Epithelial cell of prostate (primary cell): ENCODE measurements at regions not wholly inside any gene's neighbourhood (a gene's known extent, or its start where the extent isn't known, plus 50 kb on each side); places are given as distances from the start of the nearest gene placed in this dataset.

Experiments
- DNase-seq: peaks from one replicate; pipeline ENCODE4 v3.0.0-alpha.2; 2011; ENCODE audit warnings: low read depth, low spot score
- H3K27ac ChIP-seq: fragments of 450-650 bp; 2 replicates; pipeline ENCODE4 v1.5.1; 2017; ENCODE audit warnings: mild to moderate bottlenecking

DNA sequence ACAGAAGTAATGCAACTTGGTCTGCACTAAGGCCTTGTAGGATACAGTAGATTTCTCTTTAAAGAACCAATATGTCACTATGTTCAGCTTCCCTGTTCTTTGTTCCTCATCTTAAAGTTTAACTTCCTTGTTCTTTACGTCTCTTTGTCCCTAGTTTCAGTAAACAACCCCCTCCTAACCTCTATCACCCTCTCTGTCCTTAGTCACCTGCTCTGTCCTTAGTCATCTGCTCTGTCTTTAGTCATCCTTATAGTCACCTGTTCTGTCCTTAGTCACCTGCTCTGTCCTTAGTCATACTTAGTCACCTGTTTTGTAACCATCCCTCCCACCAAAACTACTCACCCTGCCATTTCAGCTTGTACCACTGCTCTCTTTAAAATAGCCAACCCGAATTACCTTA, 144.6 kb upstream of the TMEM106B start:
- peak; percentile 91 for DNase-seq
- peak overlapping the region; percentile 94 for H3K27ac ChIP-seq

DNA sequence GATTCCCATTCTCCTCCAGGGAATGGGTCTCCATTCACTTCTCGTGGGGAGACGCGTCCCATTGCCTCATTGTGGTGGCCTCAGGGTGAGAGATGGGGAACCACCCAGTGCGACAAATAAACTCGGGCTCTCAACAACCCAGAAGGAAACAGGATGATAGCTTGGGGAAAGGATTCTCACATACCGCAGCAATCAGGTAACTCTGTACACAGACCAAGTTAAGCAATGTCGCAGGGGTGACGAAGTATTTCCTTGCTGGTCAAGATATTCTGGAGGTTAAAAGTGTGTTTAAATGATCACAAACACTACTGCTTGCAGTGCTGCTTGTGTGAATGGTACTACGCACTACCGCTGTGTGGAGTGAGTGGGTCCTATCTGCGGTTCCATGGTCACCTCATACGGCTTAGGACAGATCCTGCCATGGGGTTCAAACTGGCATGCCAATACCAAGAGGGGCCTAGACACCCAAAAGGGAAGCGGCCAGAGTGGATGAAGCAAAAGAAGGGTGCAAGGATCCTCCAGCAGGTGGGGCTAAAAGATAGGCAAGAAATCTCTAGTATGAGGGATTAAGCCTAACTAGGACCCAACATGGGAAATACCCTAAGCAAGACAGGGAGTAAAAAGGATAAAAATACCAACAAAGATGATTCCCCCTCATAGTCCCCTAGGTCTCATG, 143.8 kb upstream of the TMEM106B start:
- DNase-seq, result no peak
- peak overlapping the region; percentile 94 for H3K27ac ChIP-seq

DNA sequence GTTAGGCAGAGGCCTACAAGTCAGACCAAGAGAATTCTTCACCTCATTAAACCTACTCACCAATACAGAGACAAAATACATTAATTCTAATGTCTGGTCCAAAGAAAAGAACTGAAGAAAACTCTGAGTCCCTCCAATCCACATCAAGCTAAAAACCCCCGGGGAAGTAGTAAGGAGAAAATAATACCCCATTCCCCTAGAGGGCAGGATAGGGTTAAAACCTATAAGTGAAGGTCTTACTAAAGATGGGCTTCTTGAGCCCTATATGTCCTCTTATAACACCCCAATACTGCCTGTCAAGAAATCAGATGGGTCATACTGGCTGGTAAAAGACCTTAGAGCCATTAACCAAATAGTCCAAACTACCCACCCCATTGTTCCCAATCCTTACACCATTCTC, 141.3 kb upstream of the TMEM106B start:
- no peak for DNase-seq
- no peak overlapping the region for H3K27ac ChIP-seq

DNA sequence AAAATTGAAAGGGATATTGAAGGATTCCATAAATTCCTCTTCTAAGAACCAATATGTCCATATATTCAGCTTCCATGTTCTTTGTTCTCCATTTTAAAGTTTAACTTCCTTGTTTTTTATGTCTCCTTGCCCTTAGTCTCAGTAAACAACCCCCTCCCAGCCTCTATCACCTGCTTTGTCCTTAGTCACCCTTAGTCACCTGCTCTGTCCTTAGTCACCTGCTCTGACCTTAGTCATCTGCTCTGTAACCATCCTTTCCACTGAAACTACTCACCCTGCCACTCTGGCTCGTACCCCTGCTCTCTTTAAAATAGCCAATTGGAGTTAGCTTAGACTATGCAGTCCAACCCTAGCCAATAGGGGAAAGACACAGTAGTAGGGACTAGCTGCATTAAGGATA, 136.2 kb upstream of the TMEM106B start:
- DNase-seq, result no peak
- peak overlapping the region; percentile 51 for H3K27ac ChIP-seq

DNA sequence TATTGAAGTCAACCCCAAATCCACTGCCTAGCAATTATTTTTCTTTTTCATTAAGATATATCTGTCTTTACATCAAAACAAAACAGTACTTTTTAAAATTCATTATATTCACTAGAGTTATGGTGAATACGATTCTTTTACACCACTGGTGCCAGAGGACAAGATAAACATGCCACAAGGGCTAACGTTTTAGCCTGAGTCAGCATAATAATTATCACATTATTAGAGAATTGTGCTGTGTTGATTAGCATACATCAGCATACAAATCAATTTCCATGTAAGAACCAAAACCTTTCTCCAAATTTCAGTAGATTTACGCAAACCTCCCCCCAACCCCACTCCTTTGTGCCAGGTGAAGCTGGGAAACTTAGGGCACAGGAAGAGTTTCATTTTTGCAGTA, 131.1 kb upstream of the TMEM106B start:
- DNase-seq, result no peak
- H3K27ac ChIP-seq, result no peak overlapping the region

DNA sequence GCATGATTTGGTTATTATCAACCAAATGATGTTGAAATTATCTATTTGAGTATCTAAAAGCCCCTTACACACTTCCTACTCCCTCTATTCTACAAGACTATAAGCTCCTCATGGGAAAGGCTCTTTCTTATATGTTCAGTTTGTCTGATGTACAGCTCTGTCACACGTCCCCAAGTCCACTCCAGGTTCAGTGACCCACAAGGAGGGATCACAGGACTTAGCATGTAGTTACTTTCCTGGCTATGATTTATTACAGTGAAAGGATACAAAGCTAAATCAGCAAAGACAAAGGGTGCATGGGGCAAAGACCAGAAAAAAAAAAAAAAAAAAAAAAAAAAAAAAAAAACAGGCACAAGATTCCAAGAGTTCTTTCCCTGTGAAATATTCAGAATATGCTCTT, 125.6 kb upstream of the TMEM106B start:
- no peak overlapping the region for H3K27ac ChIP-seq
- DNase-seq, result no peak

DNA sequence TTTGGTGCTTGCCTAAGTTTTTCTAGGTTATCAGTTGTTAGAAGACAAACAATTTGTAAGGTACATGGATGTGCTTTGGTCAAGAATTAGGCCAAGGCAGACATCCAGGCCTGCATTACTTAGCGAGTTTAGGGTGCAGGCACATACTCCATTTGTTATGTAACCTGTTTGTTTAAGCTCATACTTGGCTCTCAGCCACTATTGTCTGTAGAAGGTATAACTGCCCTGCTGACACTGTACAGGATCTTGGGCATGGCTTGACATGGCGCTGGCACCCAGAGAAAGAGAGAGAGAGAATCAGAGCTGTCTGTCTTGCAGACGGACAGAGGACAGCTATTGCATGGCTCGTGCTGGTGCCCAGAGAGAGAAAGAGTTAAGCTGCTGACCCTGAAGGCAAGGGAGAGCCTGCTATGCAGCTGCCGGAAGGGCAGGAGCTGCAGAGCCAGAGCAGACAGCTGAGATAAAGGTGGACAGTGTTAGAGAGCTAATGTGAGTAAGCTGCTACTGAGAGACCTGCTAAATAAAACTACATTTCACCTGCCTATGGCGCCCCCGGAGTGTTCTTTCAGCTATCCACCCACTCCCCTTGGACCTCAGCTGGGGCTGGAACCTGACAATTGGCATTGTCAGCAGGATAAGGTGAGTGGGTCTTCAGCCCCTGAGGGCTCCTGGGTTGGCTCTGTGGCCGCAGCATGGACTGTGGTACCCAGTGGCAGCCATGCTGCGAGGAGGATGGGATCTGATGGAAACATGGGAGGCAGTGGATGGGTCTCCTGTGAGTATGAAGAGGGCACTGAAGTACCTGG, 120.9 kb upstream of the TMEM106B start:
- H3K27ac ChIP-seq, result no peak overlapping the region
- DNase-seq, result no peak

DNA sequence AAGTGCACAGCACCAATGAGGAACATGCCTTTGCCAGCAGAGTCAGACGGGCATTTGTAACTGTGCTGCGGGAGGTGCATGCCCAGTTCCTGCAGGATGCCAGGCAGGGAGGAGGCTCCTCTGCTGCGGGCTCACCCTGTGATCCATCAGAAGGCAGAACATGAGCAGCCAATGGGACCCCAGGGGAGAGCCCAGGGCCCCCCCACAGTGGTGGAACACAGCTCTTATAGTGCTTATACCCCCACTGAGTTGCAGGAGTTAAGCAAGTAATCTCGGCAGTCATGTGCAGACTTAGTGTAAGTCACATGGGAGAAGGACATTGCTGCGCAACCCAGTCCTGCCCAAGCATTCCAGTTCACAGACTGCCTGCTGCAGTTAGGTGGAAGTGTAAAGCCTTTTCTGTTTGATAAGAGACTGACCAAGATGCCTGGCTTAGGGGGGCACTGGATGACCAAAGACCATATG, 120.3 kb upstream of the TMEM106B start:
- DNase-seq, result no peak
- H3K27ac ChIP-seq, result no peak overlapping the region

DNA sequence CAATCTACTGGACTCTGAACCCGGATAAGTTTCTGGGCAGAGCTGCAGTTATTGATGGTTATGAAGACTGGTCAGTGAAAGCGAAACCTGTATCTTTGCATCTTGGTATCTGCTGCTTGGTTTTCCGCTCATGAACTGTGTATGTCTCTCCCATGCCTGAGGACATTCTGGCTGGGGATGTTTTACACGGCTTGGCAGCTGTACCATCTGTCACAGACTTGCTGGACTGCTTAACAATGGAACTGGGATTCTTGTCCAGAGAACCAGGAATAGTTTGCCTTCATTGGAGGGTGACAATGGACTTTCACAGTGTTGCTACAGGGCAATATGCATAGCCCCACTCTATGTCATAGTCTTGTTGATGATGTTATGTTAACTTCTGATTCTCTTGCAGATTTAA, 119.9 kb upstream of the TMEM106B start:
- DNase-seq, result no peak
- no peak overlapping the region for H3K27ac ChIP-seq

DNA sequence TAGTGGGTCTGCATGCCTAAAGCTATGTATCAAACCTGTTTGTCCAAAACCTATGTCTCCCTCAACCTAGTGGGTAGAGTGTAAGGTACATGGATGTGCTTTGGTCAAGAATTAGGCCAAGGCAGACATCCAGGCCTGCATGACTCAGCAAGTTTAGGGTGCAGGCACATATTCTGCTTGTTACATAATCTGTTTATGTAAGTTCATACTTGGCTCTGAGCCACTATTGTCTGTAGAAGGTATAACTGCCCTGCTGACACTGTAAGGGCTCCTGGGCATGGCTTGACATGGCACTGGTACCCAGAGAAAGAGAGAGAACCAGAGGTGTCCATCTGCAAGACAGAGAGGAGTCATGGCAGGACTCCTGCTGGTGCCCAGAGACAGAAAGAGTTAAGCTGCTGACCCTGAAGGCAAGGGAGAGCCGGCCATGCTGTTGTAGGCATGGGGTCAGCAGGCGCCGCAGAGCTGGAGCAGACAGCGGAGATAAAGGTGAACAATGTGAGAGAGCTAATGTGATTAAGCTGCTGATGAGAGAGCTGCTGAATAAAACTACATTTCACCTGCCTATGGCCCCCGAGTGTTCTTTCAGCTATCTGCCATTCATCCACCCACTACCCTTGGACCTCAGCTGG, 118.5 kb upstream of the TMEM106B start:
- no peak overlapping the region for H3K27ac ChIP-seq
- DNase-seq, result no peak

DNA sequence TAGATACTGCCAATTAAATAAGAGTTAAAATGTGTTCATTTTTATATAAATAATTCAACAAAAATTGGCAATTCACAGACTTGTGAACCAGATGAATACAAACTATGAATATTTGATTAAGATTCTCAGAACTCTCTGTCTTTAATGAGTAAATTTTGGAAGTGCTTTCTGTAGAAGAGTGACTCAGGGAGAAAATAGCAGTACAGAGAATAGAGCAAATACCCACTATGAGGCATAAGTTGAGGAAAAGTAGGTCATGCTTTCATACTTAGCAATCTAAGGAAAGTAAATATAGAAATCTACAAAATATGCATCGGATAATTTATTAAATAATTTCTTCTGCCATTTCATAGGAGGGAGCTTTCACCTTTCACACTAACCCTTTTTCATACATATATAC, 117.7 kb upstream of the TMEM106B start:
- no peak overlapping the region for H3K27ac ChIP-seq
- no peak for DNase-seq

DNA sequence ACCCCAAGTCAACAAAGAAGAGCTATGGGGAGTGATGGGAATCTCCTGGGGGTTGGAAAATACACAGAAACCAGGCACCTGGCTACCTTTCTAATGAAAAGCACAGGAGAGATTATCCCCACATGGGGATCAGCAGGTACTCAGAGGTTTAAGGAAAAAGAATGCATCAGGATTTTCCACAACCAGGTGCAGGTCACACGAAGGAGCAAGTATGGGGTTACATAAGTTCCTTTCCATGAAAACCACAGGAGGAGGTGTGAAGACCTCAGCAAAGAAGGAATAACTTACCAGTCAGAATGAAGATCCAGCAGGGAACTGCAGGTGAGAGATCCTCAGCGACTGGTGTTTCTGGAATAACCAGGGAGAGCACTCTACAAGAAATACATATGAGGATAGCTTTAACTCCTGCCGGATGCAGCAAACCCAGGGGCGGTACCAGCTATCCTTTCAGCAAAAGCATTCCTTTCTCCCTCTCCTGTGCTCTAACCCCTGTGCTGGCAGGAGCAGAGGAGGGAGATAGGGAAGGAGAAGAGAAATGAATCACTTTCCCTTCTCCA, 116.7 kb upstream of the TMEM106B start:
- no peak for DNase-seq
- no peak overlapping the region for H3K27ac ChIP-seq

DNA sequence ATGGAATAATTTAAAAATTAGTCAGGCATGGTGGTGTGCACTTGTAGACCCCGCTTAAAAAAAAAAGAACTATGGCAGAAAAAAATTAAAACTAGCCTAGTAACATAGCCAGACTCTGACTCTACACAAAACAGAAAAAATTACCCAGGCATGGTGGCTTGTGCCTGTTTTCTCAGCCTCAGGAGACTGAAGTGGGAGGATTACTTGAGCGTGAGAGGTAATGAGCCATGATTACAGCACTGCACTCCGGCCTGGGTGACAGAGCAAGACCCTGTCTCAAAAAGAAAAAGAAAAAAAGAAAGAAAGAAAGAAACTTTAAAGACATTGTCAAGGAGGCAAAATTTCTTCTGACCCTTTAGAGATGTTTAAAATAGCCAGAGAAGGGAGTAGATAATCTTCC, 109.0 kb upstream of the TMEM106B start:
- DNase-seq, result no peak
- no peak overlapping the region for H3K27ac ChIP-seq

DNA sequence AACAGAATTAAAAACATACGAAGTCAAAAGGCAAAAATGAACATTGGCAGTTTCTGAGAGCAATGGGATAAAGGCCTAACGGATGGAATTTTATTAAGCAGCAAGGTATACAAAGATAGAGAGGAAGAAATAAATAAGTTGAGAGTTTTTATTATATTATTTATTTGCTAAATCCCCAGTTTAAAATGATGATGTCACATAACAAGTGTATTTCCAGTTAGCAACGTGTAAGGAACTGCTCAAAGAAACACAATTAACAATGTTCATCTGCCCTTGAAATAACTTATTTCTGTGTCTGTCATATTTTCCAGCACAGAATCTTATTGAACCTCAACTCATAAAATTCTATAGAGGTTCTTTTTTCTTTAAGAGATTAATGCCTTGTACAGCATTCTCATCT, 108.6 kb upstream of the TMEM106B start:
- H3K27ac ChIP-seq, result no peak overlapping the region
- DNase-seq, result no peak

DNA sequence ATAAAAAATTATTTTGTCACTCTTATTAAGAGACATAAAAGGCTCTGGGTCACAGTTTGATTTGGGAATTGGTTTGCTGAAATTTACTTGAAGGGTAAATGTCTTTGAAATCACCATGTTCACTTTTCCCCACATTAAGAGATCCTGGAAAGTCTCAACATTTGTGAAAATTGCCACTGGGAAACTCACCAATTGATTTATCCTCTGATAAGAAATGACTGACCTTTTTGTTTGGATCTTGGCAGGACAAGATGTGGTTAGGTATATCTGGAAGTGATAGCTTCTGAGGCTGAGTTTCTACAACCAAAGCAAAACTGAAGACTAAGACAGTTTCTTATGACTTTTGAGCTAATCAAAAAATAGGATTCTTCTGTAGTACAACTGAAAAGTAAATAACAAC, 107.1 kb upstream of the TMEM106B start:
- DNase-seq, result no peak
- H3K27ac ChIP-seq, result no peak overlapping the region

DNA sequence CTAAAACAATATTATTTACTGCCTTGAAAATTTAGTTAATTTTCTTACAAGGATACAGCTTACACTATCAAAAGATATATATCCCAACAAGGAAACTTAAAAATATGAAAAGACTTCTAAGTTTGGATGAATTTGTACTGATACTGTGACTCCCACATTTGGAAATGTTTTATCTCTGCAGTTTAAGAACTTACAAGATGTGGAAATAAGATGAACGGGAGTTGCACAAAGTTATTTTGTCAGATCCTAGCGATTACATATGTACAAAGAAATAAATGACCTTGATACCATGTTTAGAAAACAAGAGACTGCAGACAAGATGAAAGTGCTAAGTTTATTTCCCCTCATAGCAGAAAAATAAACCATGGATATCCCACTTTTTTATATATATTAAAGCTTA, 103.7 kb upstream of the TMEM106B start:
- no peak for DNase-seq
- H3K27ac ChIP-seq, result no peak overlapping the region

DNA sequence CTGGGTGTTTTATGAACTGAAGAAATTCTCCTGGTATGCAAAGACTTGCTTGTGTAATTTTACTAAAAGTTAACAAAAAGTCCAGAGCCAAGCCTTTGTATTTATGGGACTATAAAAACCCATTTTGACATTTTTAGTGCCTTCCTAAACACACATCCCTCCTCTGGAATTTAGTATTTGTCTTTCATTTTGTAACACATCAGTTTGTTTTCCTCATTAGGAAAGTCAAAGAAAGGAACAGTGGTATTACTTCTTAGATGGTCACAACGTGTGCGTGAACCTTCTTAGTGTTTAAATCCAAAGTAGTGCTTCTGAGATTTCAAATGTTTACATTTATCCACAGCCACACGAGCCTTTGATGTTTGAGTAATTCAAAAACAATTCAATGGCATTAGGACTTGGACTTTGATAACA, 103.2 kb upstream of the TMEM106B start:
- DNase-seq, result no peak
- H3K27ac ChIP-seq, result no peak overlapping the region

DNA sequence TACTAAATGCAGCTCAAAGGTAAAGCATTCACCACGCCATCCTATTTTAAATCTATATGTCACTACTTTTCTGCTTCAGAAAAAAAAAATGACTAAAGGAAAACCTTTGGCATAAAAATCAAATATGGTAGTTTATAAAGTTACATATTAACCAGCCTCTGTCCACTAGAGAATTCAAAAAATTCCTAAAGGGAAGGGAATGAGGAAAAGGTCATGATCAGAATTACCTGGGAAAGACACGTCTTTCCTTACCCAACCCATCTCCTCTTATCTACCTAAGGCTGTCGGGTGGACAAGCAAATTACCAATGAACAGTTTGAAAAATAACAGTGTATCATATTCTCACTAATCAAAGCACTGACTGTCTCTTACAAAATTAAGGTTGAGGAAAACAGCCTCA, 100.7 kb upstream of the TMEM106B start:
- H3K27ac ChIP-seq, result no peak overlapping the region
- no peak for DNase-seq

DNA sequence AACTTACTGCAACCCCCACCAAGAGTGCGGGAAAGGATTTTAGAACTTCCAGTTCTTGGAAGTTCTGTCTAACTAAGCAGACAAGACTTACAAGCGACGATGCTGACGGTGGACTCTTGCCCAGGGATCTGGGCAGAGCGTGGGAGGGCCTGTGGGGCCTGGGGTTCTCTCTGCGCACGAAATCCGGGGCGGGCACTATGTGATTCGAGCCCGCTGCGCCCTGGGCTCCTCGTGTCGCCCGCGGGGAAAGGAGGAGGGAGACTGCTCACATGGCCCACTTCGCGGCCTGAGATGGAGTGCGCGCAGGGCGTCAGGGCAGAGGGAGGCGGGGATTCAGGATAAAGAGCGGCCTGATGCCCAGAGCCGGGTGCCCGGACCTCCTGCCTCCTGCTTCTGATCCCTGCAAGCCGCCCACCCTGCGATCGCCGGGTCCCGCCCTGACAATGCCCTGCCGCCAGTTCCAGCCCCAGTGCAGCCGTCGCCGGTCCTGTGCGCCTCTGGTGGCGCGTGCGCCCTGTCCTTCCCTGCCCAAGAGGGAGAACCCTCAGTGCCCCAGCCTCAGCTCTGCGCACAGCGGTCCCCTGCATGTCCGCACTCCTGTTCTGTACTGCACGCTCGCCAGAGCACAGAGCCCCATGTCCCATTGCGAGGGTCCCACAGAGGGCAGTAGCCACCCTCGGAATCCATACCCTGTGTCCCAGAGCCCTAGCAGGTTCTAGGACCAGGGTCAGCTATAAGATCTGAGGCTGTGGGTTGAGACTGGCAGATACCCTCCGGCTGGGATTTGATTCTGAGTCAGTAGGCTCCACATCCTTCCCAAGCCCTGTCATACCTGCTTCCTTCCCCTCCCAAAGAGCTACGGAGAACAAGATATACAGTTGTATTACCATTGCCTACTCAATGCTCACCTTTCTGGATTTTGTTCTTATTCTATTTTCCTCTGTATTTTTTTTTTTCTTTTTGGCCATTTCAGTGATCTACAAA, 99.4 kb upstream of the TMEM106B start:
- no peak overlapping the region for H3K27ac ChIP-seq
- no peak for DNase-seq

DNA sequence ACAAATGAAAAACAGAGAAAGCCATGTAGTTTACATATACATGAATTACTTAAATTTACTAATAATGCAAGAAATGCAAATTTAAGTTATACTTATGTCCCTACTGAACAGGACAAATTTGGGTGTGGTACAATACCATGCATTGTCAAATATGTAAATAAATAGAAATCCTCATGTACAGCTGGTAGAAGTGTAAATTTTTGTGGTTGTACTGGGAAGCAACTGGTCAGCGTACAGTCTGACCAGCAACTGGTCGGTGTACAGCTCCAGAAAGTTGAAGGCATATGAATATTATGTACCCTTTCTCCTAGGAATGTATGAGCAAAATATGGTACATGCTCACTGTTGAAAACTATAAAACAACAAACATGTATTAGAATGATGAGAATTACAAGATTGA, 93.9 kb upstream of the TMEM106B start:
- no peak for DNase-seq
- no peak overlapping the region for H3K27ac ChIP-seq
